ENCODE measurements at regions not wholly inside any gene's neighbourhood (a gene's known extent, or its start where the extent isn't known, plus 50 kb on each side); places are given as distances from the start of the nearest gene placed in this dataset.
"Not testable (repeated sequence)": the region's sequence is repeated elsewhere in the genome, so short reads cannot be mapped to it uniquely, and the experiment has no call there.

DNA sequence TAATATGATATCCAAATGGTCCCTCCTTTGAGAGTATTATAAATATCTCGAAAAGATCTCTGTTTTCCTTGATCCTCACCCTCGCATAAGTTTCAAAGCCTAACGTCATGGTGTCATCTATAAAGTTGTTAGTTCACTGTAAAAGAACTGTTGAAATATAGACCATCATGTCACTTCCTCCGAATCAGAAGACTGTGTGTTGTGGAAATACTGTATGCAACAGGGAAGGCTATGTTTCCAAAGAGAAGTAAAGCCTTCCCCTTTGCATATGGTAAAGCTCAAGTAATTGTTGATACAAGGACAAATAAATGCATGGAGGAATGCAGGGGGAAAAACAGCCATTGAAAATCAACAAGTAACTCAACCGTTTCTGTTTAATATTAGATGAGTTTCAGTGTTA lies 125.9 kb downstream of the ZNF365 start:
- DNase-seq, result not testable (repeated sequence)

DNA sequence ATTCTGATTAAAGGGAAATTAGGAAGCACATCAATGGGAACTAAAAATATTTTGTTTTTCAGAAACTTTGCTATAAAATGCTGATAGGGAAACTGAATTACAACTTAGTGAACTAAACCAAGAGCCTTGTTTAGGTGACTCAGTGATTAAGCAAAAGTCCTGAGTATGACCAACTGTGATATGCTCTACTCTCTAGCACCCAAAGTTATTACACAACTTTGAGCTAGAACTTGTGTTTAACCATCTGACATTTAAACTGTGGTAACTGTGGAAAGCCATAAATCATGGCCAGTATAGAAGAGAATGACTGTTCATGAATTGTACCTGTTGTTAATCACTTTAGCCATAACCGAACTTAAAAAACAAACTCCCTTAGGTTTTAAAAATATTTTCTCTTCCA lies 127.4 kb downstream of the ZNF365 start:
- DNase-seq, result no peak

DNA sequence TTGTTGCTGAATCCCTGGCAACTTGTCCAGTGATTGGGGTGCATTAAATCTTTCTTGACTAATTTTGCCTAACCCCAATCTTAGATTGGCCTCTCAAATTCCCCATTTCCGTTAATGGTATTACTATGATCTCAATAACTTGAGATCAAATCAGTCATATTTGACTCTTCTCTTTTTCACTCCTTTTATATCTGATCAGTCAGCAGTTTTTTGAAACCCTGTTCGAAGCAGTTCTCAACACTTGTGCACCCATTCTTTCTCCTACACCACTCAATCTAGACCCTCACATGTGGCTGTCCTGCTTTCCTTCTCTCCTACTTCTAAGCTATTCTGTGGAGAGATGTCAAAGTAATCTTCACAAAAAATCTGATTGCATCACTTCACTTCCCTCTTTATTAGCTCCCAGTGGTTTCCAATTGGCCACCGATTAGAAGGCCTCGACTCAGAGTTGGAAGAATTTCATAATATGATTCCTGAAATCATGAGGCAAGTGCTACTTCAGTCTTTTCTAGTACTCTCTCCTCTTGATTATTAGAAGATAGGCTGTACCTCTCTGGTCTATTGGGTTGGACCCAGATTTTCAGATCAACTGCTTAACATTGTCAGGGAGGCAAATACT lies 128.9 kb downstream of the ZNF365 start:
- DNase-seq, result no peak

DNA sequence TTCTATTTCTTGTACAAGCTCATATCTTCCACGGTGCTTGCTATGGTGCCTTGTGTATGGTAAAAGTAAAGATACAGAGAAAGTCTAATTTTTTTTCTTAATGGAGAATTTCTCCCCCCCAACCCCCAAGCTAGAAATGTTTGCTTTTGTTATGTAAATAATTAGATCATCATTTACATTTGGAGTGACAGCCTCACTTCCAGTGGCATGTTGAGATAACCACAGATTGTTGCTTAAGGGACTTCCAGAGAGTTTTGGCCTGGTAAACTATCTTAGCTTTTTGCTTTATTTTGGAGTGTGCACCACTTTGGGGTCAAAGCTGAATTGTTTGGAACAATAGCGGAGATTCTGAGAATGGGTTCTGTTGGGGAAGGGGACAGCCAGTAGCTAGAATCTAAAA lies 129.7 kb downstream of the ZNF365 start:
- no peak for DNase-seq

DNA sequence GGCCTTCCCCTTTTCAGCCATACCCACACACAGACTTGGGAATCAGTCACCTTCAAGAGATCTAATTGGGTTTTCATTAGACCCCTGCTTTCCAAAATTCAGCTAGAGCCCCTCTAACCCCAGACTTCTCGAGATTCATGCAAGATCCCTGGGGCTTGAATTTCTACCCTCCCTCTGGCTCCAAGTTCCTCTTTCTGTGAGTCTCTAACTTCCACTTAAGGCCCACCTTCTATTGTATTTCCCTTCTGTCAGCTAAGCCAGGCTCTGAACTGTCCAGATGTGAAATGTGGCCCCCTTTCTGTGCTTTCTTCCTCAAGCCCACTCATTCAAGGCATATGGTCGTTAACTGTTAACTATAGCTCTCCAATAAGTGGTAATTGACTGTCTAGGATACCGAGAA lies 132.2 kb downstream of the ZNF365 start:
- no peak for DNase-seq

DNA sequence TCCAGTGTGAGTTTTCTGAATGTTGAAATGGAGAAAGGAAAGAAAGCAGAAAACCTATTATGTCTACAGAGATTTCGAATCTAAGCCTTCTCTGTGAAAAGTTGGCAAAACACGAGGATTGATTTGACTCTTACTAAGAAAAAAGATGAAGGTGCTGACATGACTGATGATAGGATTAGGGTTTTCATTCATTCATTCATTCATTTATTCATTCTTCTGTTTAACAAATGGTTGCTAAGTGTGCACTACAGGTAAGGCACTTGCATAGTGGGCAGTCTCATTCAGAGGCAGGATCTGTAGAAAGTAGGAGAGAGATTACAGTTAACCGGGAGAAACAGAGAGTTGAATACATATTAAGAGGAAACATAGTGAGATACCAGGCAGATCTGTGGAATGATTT lies 137.1 kb downstream of the ZNF365 start:
- no peak for DNase-seq

DNA sequence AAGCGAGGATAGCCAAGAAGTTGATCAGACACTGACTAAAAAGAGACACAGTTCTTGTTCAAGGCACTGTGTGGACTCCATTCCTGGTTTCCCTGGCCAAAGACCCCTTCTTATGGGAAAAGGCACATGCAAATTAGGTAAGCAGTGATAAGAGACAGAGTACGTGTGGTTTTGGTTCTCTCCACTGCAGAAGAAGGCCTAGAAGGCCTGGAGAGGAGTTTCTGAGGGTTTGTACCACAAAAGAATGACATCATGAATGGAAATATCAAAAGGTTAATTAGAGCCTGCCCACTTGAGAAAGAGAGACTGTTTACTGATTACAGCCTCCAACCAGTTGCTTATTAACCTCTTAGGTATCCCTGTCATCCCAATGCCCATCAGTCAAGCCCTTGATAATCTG lies 137.5 kb downstream of the ZNF365 start:
- DNase-seq, result no peak

DNA sequence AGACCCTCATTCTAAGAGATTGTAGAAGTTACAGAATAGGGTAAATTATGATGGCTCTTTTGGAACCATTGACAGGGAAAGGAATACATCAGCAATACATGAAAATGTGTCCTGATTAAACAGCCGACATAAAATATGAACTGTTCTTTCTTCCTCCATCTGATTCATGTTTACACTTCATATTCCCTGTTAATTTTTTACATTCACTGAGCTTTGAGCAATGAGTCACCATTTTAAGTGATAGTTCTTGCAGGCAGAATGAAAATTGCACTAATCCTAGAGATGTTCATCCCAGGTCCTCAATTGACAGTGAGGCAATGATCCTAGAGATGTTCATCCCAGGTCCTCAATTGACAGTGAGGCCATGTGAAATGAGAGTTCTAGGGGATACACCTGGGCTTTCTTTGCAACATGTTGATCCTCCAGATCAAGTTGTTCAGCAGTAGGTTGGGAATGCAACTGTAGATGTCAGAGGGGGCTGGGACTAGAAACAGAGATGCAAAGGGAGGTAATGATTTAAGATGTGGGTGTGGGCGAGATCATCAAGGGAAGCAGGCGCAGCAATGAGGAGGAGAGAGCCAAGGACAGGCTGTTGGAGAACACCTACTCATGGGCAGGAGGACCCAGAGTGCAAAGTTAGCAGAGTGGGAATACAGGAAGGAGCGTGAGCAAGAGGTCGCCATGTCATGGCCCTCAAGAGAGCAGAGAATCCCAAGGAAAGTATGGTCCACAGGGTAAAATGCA lies 138.7 kb downstream of the ZNF365 start:
- no peak for DNase-seq

DNA sequence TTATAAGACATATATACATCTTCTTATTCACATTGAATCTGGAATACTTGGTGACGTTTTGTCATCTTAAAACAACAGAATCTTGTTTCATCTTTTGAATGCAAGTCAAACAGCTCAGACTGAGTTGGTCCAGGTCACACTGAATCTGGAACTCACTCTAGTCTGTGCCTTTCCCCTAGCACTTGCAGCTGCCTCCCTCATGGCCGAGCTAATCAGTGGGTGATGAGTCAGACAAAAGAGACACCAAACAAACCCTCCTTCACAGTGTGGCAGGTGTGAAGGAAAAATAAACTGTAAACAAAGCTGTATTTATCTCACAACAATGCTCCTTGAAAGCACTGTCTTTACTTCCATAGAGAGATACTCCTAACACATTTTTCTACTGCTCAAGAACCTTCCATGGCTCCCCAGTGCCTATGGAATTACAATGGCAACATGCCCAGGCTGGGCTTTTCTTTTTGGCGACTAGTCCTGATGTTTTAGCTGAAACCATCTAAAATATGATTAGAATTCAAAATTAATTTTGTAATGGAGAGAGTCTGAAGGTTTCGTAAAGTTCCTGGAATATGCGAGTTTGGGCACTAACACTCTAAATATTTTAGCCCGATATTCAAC lies 140.0 kb downstream of the ZNF365 start:
- DNase-seq, result no peak

DNA sequence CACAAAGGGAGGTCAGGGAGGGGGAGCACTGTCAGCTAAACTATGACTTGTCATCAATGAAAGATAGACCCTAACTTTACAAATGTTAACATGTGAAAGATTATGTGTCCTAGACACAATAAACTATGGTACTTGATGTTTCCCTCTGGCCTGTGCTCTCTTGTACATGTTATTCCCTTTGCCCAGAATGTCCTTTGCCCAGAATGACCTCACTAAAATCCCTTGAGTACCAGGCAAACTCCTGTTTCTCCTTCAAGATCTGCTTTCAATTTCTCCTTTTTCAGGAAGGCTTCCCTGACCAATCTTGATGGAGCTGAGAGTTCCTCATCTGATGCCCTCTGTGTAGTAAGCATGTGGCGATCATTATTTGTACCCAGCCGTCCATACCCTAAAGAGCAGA lies 143.1 kb downstream of the ZNF365 start:
- no peak for DNase-seq

DNA sequence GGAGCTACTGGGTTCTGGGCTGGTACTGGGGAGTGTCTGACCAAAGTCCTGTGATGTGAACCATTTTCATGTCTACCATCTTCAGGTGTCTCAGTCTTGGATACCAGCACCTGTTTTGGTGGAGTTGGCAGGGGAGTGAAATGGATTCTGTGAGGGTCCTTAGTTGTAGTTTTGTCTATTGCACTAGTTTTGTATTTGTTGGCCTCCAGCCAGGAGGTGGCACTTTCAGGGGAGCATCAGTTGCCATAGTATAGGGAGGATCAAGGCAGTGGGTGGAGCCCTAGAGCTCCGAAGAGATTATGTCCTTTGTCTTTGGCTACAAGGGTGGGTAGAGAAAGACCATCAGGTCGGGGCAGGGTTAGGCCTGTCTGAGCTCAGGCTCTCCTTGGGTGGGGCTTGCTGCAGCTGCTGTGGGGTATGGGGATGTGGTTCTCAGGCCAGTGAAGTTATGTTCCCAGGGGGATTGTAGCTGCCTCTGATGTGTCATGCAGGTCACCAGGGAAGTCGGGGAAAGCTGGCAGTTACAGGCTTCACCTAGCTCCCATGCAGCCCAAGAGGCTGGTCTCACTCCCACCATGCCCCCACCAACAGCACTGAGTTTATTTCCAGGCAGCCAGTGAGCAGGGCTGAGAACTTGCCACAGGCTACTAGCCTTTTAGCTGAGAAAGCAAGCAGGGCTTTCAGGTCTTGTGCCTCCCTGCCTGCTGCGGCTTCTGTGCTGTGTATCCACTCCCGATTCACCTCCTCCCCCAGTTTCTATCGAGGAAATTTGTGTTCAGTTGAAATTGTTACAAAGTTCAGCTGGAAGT lies 153.1 kb downstream of the ZNF365 start:
- no peak for DNase-seq

DNA sequence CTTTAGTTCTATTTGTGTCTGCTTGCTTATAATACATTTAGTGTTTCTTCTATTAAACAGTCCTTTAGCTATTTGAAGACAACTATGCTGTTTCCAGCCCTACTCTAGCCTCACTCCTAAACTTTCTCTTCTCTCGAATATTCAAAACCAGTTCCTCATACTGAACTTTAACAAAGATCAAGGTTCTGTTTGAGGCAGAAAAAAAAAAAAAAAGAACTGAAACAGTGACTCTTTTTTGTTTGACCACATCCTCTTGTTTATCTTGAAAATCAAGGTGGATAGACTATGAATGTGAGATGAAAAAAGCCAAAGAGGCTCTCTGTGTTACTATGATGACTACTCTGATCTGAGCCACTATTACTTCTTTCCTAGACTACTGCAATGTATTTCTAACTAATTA lies 154.3 kb downstream of the ZNF365 start:
- DNase-seq, result no peak

DNA sequence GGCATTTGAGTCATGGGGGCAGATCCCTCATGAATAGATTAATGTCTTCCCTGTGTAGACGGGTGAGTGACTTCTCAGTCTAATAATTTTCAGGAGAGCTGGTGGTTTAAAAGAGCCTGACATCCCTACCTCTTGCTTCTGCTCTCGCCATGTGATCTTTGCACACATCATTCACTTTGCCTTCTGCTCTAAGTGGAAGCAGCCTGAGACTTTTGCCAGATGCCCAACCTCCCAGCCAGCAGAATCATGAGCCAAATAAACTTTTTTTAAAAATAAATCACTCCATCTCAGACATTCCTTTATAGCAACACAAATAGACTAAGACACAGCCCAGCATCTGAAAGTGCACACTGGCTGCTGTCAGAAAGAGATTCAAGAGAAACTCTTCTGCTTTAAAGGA lies 155.2 kb downstream of the ZNF365 start:
- DNase-seq, result no peak

DNA sequence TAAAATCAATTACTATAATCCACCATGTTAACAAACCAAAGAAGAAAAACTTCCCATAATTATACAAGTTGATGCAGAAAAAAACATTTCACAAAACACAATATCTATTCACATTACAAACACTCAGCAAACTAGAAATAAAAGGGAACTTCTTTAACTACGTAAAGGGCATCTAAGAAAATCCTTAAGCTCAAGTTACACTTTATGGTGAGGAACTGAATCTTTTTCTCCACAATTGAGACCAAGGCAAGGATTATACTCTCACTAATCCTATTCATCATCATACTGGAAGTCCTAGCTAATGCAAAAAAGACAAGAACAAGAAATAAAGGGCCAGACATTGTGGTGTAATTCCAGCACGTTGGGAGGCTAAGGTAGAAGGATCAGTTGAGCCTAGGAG lies 159.9 kb downstream of the ZNF365 start:
- no peak for DNase-seq

DNA sequence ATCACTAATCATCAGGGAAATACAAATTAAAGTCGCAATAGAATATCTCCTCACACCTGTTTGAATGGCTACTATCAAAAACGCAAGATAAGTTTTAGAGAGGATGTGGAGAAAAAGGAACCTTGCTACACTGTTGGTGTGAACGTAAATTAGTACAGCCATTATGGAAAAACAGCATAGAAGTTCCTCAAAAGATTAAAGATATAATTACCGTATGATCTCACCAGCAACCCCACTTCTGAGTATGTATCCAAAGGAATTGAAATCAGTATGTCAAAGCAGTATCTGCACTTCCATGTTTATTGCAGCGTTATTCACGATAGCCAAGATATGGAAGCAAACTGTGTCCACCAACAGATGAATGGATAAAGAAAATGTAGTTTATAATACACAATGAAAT lies 164.4 kb downstream of the ZNF365 start:
- no peak for DNase-seq

DNA sequence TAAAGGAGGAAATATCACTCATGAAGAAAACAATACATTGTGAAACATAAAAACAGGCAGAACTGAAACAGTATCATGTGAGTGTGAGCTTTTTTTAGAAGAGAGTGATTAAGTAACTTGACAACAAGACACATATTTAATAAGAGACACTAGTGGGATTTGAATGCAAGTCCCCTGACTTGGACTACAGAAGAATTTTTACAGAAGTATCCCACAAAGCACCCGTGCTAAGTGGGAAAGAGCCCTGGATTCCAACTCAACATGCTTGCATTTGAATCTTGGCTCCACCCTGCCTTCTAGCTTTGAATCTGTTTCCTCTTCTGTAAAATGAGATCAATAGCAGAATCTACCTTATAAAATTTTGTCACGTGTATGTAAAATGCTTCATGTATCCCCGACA lies 166.2 kb downstream of the ZNF365 start:
- no peak for DNase-seq

DNA sequence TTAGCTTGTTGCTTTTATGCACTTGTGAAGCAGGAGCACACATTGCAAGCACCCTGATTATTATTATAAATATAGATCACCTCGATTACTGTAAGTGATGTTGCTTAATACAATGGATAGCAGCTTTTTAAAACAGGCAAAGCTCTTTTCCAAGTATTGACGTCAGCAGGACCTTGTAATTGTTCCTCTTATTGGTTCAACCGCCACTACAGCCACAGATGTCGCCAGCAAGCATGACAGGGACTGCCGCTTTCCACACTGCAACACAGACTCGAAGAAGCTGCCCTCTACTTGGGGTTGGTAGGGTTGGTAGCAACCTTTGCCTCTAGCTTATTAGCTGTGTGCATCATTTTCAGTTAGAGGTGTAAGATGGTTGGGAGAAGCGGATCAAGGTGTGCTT lies 167.6 kb downstream of the ZNF365 start:
- DNase-seq, result no peak

DNA sequence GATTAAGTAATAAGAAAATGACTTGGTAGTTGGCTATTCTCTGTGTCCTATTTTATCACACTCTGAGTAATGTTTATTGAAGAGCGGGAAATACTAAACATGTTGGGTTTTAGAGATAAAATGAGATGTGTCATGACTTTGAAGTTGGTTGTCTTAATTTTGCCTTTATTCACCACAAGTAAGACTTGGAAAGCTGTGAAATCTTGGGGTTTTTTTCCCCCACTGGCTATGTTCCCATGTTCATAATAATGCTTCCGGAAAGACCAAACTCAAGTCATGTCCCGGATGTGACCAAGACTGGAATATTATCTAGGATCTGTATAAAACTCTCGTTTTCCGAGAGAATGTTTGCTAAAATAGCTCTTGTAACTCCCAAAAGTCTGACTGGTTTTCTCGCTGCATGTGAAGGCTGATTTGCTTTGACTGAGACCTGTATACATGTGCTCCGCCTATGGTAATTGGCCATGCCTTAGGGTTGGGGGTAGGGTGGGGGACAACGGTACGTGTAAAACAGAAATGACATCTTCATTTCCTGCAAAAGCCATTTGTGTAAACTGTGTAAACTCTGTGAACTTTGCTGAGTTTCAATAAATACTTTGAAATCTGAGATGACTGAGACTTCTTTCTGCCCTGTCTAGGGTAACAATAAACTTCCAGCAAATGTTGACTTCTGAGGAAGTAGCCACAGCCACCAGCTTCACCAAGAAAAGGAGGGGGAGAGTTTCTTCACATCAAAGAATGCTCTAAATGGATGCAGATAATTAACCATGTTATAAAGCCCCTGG lies 169.6 kb downstream of the ZNF365 start:
- DNase-seq, result no peak

DNA sequence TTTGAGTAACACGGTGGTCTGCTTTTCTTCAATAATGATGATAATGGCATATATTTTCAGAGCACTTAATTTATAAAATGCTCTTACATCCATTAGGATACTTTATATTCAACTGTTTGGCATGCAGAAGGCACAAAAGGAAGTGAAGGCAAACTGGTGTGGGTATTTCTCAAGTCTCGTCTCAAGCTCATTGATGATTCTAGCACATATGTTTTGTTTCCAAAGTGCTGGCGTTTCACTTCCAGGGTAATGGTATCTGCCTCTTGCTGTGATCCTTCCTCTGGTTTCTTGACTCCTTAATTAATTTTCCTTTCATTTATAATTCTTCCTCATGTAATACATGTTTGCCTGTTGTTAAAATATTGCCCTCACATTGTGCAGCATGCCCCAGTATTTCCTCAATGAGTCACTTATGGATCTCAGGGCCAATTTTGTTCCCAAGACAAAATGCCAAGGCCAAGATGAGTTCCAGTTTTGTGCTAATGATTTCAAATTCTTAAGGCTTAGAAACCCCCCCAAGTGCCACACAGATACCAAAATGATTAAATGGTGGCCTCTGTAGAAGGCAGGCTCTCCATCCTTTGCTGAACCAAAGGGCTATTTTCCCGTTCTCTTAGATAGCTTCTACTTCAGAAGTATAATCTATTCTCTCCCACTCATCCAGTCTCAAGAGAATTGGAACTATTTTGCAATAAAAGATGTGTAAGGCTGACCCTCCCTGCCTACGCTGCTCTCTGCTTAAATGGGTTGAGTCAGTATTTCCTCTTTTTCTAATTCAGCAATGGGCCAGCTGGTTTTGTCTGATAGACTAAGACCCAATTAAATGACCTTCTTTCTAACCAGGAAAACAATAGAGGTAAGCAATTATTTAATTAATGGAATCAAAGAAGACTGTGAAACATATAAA lies 171.2 kb downstream of the ZNF365 start:
- DNase-seq, result no peak

DNA sequence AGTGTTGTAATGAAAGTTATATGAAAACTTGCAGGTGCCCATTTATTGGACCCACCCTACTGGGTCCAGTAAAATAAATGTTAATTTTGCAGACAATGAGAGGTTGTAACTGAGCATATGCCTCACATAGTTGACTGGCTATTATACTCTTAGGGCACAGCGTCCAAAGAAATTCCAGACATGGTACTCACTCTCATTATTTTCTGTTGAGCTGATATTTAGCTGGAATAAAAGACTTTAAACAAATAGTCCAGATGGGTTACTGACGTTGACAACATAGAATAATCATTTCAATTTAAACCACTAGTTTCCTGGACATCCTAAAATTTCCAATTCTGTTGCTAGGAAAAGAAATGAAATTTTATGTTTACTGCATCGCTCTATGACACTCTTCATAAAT lies 174.5 kb downstream of the ZNF365 start:
- no peak for DNase-seq

DNA sequence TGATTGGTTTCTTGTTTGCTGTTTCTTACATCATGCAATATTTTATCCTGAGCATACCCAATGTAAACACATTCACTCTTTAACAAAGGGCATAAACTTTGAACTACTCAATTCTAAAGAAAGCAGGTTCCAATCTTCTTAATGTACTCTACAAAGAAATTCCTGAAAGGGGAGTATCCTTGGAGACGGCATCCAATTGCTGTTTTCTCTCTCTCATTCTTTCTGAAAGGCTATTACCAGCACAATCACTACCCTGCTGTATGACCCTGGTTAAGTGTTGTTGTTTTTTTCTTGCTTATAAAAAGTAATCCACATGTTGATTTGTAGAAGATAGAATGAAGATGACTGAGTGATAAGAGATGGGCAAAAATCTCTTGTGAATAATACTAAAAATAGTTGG lies 176.0 kb downstream of the ZNF365 start:
- no peak for DNase-seq

Measured in activated gamma-delta T cell treated with Interleukin-2 at 50 U/mL for 16 hours (primary cell).